HL-60 (cell line): ENCODE measurements at regions not wholly inside any gene's neighbourhood (a gene's known extent, or its start where the extent isn't known, plus 50 kb on each side); places are given as distances from the start of the nearest gene placed in this dataset.

ENCODE experiments used
- DNase-seq, 2 experiments: peaks; one replicate each; pipeline ENCODE4 v3.0.0-alpha.2; 2010 to 2020; ENCODE audit warnings: low read depth in 1 of 2, low spot score in 1 of 2
- H3K27ac ChIP-seq: fragments of 250-450 bp; sonication (Bioruptor Pico); replicated peaks from 2 replicates; pipeline ENCODE4 v1.5.1; 2020; ENCODE audit warnings: mild to moderate bottlenecking, moderate library complexity
- H3K27me3 ChIP-seq: fragments of 250-450 bp; sonication (Bioruptor Pico); 2 replicates; pipeline ENCODE4 v1.5.1; 2021; ENCODE audit warnings: mild to moderate bottlenecking, moderate library complexity; ENCODE audit not compliant: insufficient read depth, poor library complexity, severe bottlenecking
- H3K4me3 ChIP-seq: replicated peaks from 2 replicates; pipeline ENCODE4 v1.5.1; 2011; ENCODE audit warnings: mild to moderate bottlenecking, control low read depth, low read length; ENCODE audit not compliant: insufficient read depth
- CTCF ChIP-seq: IDR thresholded peaks from one replicate; pipeline ENCODE4 v1.5.1; 2011; ENCODE audit warnings: low read length, control low read depth, inconsistent platforms; ENCODE audit not compliant: insufficient read depth
- GABPA ChIP-seq: IDR thresholded peaks from 2 replicates; pipeline ENCODE4 v1.6.1; 2012; ENCODE audit warnings: low read depth
- POLR2AphosphoS5 ChIP-seq: IDR thresholded peaks from 2 replicates; pipeline ENCODE4 v1.6.1; 2012; ENCODE audit warnings: low read depth
- REST ChIP-seq: IDR thresholded peaks from 2 replicates; pipeline ENCODE4 v1.6.1; 2012; ENCODE audit warnings: low read depth; ENCODE audit not compliant: insufficient replicate concordance
- SPI1 ChIP-seq: IDR thresholded peaks from 2 replicates; pipeline ENCODE4 v1.6.1; 2012; ENCODE audit warnings: low read depth, mild to moderate bottlenecking, borderline replicate concordance

DNA sequence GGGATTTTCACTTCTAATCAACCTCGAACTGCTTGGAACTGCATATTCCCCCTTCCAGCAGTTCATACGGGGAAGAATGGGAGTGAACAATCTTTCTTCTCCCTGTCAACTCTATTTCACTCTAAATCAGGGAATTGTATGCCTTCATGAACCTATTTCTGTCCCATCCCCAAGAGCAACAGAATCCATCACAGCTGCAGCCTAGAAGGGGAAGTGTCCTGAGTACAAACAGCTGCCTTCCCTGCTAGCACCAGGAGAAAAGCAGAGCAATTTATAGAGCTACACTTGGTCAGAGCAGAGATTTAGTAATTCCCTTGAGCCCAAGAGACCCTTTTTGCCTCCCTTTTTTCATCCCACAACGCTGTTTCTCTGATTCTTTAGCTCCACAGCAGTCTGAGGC, 208.4 kb downstream of the ADGRG6 start:
- Histone ChIP-seq H3K27me3 (no peaks in the 10 kb centered on the region), H3K27ac (no peak overlapping the region), H3K4me3 (no peak overlapping the region)
- TF ChIP-seq REST (no peak), CTCF (no peak), POLR2AphosphoS5 (no peak), SPI1 (peak; percentile 39; the same call in 1 of the 2 replicates), GABPA (no peak)
- DNase-seq = no peak

- no peak for DNase-seq
- TF ChIP-seq GABPA (no peak), SPI1 (no peak), REST (no peak), CTCF (no peak), POLR2AphosphoS5 (no peak)
- no peak overlapping the region for H3K4me3 ChIP-seq
- no peak overlapping the region for H3K27ac ChIP-seq
- H3K27me3 ChIP-seq = peaks cover 2% of the 10 kb centered on the region
These were observed 216.3 kb downstream of the ADGRG6 start for GRCh38 chr6:142518126-142518525.

GRCh38 chr6:142518761-142519160, 217.0 kb downstream of the ADGRG6 start:
- TF ChIP-seq REST (no peak), GABPA (no peak), CTCF (no peak), SPI1 (no peak), POLR2AphosphoS5 (no peak)
- no peak overlapping the region for H3K4me3 ChIP-seq
- DNase-seq = no peak
- peaks cover 2% of the 10 kb centered on the region for H3K27me3 ChIP-seq
- no peak overlapping the region for H3K27ac ChIP-seq
